ENCODE measurements at regions not wholly inside any gene's neighbourhood (a gene's known extent, or its start where the extent isn't known, plus 50 kb on each side); places are given as distances from the start of the nearest gene placed in this dataset.

GRCh38 chr4:84085986-84086385 is 413.1 kb downstream of the NKX6-1 start:
- BruUV-seq (replicated peaks): no TSS peak
- 2% methylated on average over 4 of the region's 4 CpGs for WGBS (ENCODE audit: insufficient coverage, low coverage, missing lambda C conversion rate)
- intact Hi-C loops (cut with micrococcal nuclease) (loop anchor here (2.0 kb wide), 1 partner anchor 19 kb away; no protein-coding TSS in a partner anchor), in situ Hi-C loops (cut with MboI) (no loop called here)
- no peak overlapping the region for H3K4me2 ChIP-seq (ENCODE audit: insufficient read depth, low read length)
- no peaks in the 10 kb centered on the region for H3K79me2 ChIP-seq (ENCODE audit: control insufficient read depth, insufficient read depth, low read length)
- no peaks in the 10 kb centered on the region for H3K36me3 ChIP-seq (ENCODE audit: control insufficient read depth, insufficient read depth, low read length)
- H3K9me1 ChIP-seq (ENCODE audit: control insufficient read depth, insufficient read depth, low read length): no peaks in the 10 kb centered on the region
- H4K20me1 ChIP-seq (replicated peaks; ENCODE audit: control insufficient read depth, insufficient read depth, low read length): no peaks in the 10 kb centered on the region
- no peak overlapping the region for H3K9ac ChIP-seq (ENCODE audit: insufficient read depth in 1 of 2, low read depth in 2 of 2, low read length in 2 of 2)
- H3K9me3 ChIP-seq (replicated peaks; ENCODE audit: control insufficient read depth, insufficient read depth, low read depth, low read length): no peaks in the 10 kb centered on the region
- H3K4me3 ChIP-seq: no peak overlapping the region
- POLR2A ChIA-PET: interaction anchor here (0.6 kb wide), 1 partner anchor 350 kb away, joined by 4 read pairs; no protein-coding TSS in a partner anchor
- CTCF ChIA-PET (ENCODE audit: low intra/inter-chr PET ratio): no interaction called here
- FAIRE-seq (no peak), ATAC-seq (no peak), DNase-seq (ENCODE audit: extremely low read depth in 1 of 4, low spot score in 3 of 4) (no peak)
- H3K27me3 ChIP-seq (ENCODE audit: control insufficient read depth in 2 of 2, insufficient read depth in 2 of 2, low read length in 2 of 2): no peaks in the 10 kb centered on the region; a peak in 2 of 5 replicates
- H3K4me1 ChIP-seq (replicated peaks in 1 of 2; ENCODE audit: control insufficient read depth in 2 of 2, insufficient read depth in 2 of 2, low read length in 2 of 2): no peaks in the 10 kb centered on the region
- no peak for TF ChIP-seq SMAD4 (CRISPR knock-in tag; conservative IDR thresholded peaks at IDR 0.05)
- TF ChIP-seq PRMT5 (CRISPR knock-in tag; IDR thresholded peaks at IDR 0.05): no peak
- no peak for TF ChIP-seq ZNF316 (IDR thresholded peaks at IDR 0.05)
- no peak for TF ChIP-seq PCBP2 (IDR thresholded peaks at IDR 0.05; ENCODE audit: low read depth, low read length, poor library complexity, severe bottlenecking)
- no peak for TF ChIP-seq GTF2B (IDR thresholded peaks at IDR 0.05; ENCODE audit: extremely low read depth, insufficient read length)
- TF ChIP-seq U2AF1 (optimal IDR thresholded peaks at IDR 0.05; ENCODE audit: low read depth, low read length): no peak
- no peak for TF ChIP-seq HDAC1 (IDR thresholded peaks at IDR 0.05)
- no peak overlapping the region for H3K27ac ChIP-seq (ENCODE audit: extremely low read depth, low read depth, low read length)
- no peak overlapping the region for H2AFZ ChIP-seq (ENCODE audit: low read depth, low read length)

Measured in K562 (cell line).